B cell (primary cell): ENCODE measurements at regions not wholly inside any gene's neighbourhood (a gene's known extent, or its start where the extent isn't known, plus 50 kb on each side); places are given as distances from the start of the nearest gene placed in this dataset.

Experiments
- ATAC-seq: fragments of 200-7000 bp; cut with Tn5 transposase; one replicate; pipeline ENCODE4 v1.10.0; 2021; ENCODE audit warnings: low read depth, mild to moderate bottlenecking, moderate number of reproducible peaks, moderate library complexity
- CTCF ChIA-PET: fragments of 350-600 bp; sonication (Branson Sonifier 250); formaldehyde crosslinking; loops from one replicate; lab custom pipeline; 2021; ENCODE audit warnings: antibody characterized with exemption, inconsistent platforms; lab: Charles Lee
- POLR2A ChIA-PET: fragments of 350-600 bp; sonication (Branson Sonifier 250); formaldehyde crosslinking; loops from one replicate; lab custom pipeline; 2021; ENCODE audit warnings: antibody characterized with exemption; lab: Charles Lee
- DNase-seq: peaks from one replicate; pipeline ENCODE4 v3.0.0; 2013
- H2AFZ ChIP-seq: 2 replicates; pipeline ENCODE4 v1.6.1; 2012; ENCODE audit warnings: mild to moderate bottlenecking, low read depth, low read length; ENCODE audit not compliant: insufficient read depth, poor library complexity, severe bottlenecking
- H3K27ac ChIP-seq, 2 donors: 1 replicate in 1 of 2; 2 replicates in 1 of 2; pipeline ENCODE4 v1.5.1; 2012 to 2013; ENCODE audit warnings: low read length in 2 of 2, mild to moderate bottlenecking in 2 of 2, moderate library complexity in 1 of 2
- H3K27me3 ChIP-seq, 4 experiments: fragments of 200-600 bp in 1 of 4; sonication (generic) in 1 of 4; replicated peaks in 1 of 4; 1 replicate in 2 of 4; 2 replicates in 2 of 4; pipeline versions ENCODE4 v1.6.1 to v1.7.0; 2013 to 2016; ENCODE audit warnings: low read length in 3 of 4, mild to moderate bottlenecking in 2 of 4, mixed read lengths in 1 of 4, moderate library complexity in 1 of 4; ENCODE audit not compliant: insufficient read depth in 4 of 4, control insufficient read depth in 3 of 4; ENCODE audit errors: control extremely low read depth in 1 of 4
- H3K36me3 ChIP-seq, 2 experiments: replicated peaks in 1 of 2; 1 replicate in 1 of 2; 2 replicates in 1 of 2; pipeline versions ENCODE4 v1.6.1 to v1.7.1; 2013; ENCODE audit warnings: low read length in 1 of 2; ENCODE audit not compliant: insufficient read depth in 2 of 2, control insufficient read depth in 1 of 2; ENCODE audit errors: control extremely low read depth in 1 of 2, extremely low read depth in 1 of 2
- H3K4me1 ChIP-seq, 2 donors: fragments of 200-600 bp in 1 of 2; sonication (generic) in 1 of 2; 1 replicate in 1 of 2; 2 replicates in 1 of 2; pipeline versions ENCODE4 v1.5.1 to v1.6.1; 2013 to 2017; ENCODE audit warnings: low read length in 2 of 2; ENCODE audit not compliant: control insufficient read depth in 2 of 2, insufficient read depth in 2 of 2
- H3K4me2 ChIP-seq: replicated peaks from 2 replicates; pipeline ENCODE3; 2012; ENCODE audit warnings: mild to moderate bottlenecking, low read depth, low read length; ENCODE audit not compliant: poor library complexity, severe bottlenecking
- H3K4me3 ChIP-seq, 5 experiments: fragments of 200-600 bp in 1 of 5; sonication (generic) in 1 of 5; 1 replicate in 3 of 5; 2 replicates in 2 of 5; pipeline versions ENCODE4 v1.5.1 to v1.7.0; 2011 to 2016; ENCODE audit warnings: low read length in 4 of 5, mild to moderate bottlenecking in 4 of 5, low read depth in 2 of 5, control low read depth in 1 of 5, moderate library complexity in 1 of 5; ENCODE audit not compliant: insufficient read depth in 1 of 5; ENCODE audit errors: control extremely low read depth in 1 of 5, extremely low read depth in 1 of 5
- H3K79me2 ChIP-seq: fragments of 200-600 bp; sonication (generic); one replicate; pipeline ENCODE4 v1.6.0; 2016; ENCODE audit warnings: low read length; ENCODE audit not compliant: control insufficient read depth, insufficient read depth
- H3K9ac ChIP-seq: fragments of 200-600 bp; sonication (generic); 2 replicates; pipeline ENCODE4 v1.6.1; 2017; ENCODE audit warnings: mild to moderate bottlenecking, low read length, moderate library complexity
- H3K9me3 ChIP-seq, 3 donors: one replicate each; pipeline versions ENCODE4 v1.6.1 to v1.7.1; 2013; ENCODE audit warnings: low read length in 2 of 3; ENCODE audit not compliant: control insufficient read depth in 2 of 3, insufficient read depth in 1 of 3; ENCODE audit errors: control extremely low read depth in 1 of 3
- H4K20me1 ChIP-seq: 2 replicates; pipeline ENCODE4 v1.6.0; 2012; ENCODE audit warnings: mild to moderate bottlenecking, low read length; ENCODE audit not compliant: insufficient read depth, control insufficient read depth, poor library complexity, severe bottlenecking
- H3K27ac Mint-ChIP-seq: one replicate; pipeline ENCODE4 v1.8.0; 2021; ENCODE audit warnings: mixed read lengths
- H3K27me3 Mint-ChIP-seq: one replicate; pipeline ENCODE4 v1.8.0; 2021; ENCODE audit warnings: mixed read lengths
- H3K4me1 Mint-ChIP-seq: one replicate; pipeline ENCODE4 v1.8.0; 2021; ENCODE audit warnings: mixed read lengths
- H3K4me3 Mint-ChIP-seq: one replicate; pipeline ENCODE4 v1.8.0; 2021; ENCODE audit warnings: mixed read lengths
- H3K9me3 Mint-ChIP-seq: one replicate; pipeline ENCODE4 v1.8.0; 2022; ENCODE audit warnings: mixed read lengths; ENCODE audit not compliant: insufficient read depth
- EZH2 ChIP-seq: IDR thresholded peaks from 2 replicates; pipeline ENCODE4 v1.6.1; 2012; ENCODE audit warnings: borderline replicate concordance, low read depth, mild to moderate bottlenecking, moderate library complexity, low read length; ENCODE audit not compliant: insufficient read depth, poor library complexity, severe bottlenecking
- WGBS: methylation state at CpG from one replicate; pipeline ENCODE4 v1.1.5; 2013; ENCODE audit warnings: missing lambda C conversion rate; ENCODE audit not compliant: insufficient coverage; 5-methylcytosine and 5-hydroxymethylcytosine counted together
- intact Hi-C: fragments of 100-400 bp; cut with micrococcal nuclease; formaldehyde crosslinking; loops from one replicate; pipeline ENCODE4 v1.10.0; 2022
- TF ChIP-seq, protein P1 (sequence below): fragments of 200-600 bp; IDR thresholded peaks from one replicate; pipeline ENCODE4 v1.8.0; 2022; ENCODE audit warnings: antibody characterized with exemption, mild to moderate bottlenecking

GRCh38 chr4:63459329-63459728 lies 949.9 kb downstream of the TECRL start:
- TF ChIP-seq, protein P1, sequence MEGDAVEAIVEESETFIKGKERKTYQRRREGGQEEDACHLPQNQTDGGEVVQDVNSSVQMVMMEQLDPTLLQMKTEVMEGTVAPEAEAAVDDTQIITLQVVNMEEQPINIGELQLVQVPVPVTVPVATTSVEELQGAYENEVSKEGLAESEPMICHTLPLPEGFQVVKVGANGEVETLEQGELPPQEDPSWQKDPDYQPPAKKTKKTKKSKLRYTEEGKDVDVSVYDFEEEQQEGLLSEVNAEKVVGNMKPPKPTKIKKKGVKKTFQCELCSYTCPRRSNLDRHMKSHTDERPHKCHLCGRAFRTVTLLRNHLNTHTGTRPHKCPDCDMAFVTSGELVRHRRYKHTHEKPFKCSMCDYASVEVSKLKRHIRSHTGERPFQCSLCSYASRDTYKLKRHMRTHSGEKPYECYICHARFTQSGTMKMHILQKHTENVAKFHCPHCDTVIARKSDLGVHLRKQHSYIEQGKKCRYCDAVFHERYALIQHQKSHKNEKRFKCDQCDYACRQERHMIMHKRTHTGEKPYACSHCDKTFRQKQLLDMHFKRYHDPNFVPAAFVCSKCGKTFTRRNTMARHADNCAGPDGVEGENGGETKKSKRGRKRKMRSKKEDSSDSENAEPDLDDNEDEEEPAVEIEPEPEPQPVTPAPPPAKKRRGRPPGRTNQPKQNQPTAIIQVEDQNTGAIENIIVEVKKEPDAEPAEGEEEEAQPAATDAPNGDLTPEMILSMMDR: no peak
- no peak for TF ChIP-seq EZH2
- no peak overlapping the region for H3K4me3 Mint-ChIP-seq
- no CpG with 5 or more reads among the region's 2 CpGs for WGBS
- Histone ChIP-seq H3K27ac (no peak overlapping the region), H3K9me3 (no peaks in the 10 kb centered on the region), H3K36me3 (no peaks in the 10 kb centered on the region), H3K4me2 (no peak overlapping the region), H3K79me2 (no peaks in the 10 kb centered on the region), H3K27me3 (no peaks in the 10 kb centered on the region), H2AFZ (no peak overlapping the region), H3K4me1 (no peaks in the 10 kb centered on the region), H3K4me3 (no peak overlapping the region), H4K20me1 (no peaks in the 10 kb centered on the region), H3K9ac (no peak overlapping the region)
- no peak for DNase-seq
- H3K27me3 Mint-ChIP-seq: no peaks in the 10 kb centered on the region
- H3K9me3 Mint-ChIP-seq: peaks cover 8% of the 10 kb centered on the region
- ATAC-seq: no peak
- ChIA-PET POLR2A (no interaction called here), CTCF (no interaction called here)
- H3K4me1 Mint-ChIP-seq: no peaks in the 10 kb centered on the region
- no peak overlapping the region for H3K27ac Mint-ChIP-seq
- intact Hi-C loops: no loop called here

GRCh38 chr4:63458010-63458409 lies 951.2 kb downstream of the TECRL start:
- Histone ChIP-seq H3K27ac (no peak overlapping the region), H4K20me1 (no peaks in the 10 kb centered on the region), H3K27me3 (no peaks in the 10 kb centered on the region), H3K4me3 (no peak overlapping the region), H3K9ac (no peak overlapping the region), H3K9me3 (no peaks in the 10 kb centered on the region), H3K4me2 (no peak overlapping the region), H2AFZ (no peak overlapping the region), H3K36me3 (no peaks in the 10 kb centered on the region), H3K79me2 (no peaks in the 10 kb centered on the region), H3K4me1 (no peaks in the 10 kb centered on the region)
- H3K4me1 Mint-ChIP-seq: no peaks in the 10 kb centered on the region
- H3K9me3 Mint-ChIP-seq: peaks cover 8% of the 10 kb centered on the region
- no peak overlapping the region for H3K27ac Mint-ChIP-seq
- ATAC-seq: no peak
- WGBS: no CpG with 5 or more reads among the region's 1 CpG
- ChIA-PET CTCF (no interaction called here), POLR2A (no interaction called here)
- no peak for DNase-seq
- no peak overlapping the region for H3K4me3 Mint-ChIP-seq
- TF ChIP-seq, protein P1: no peak
- no peak for TF ChIP-seq EZH2
- intact Hi-C loops: no loop called here
- no peaks in the 10 kb centered on the region for H3K27me3 Mint-ChIP-seq
